HEK293 (cell line): ENCODE measurements at regions not wholly inside any gene's neighbourhood (a gene's known extent, or its start where the extent isn't known, plus 50 kb on each side); places are given as distances from the start of the nearest gene placed in this dataset.

Experiments used
- CTCF ChIA-PET: fragments of 350-600 bp; formaldehyde crosslinking; extraction: SDS; loops from one replicate; lab custom pipeline; 2021; ENCODE audit warnings: antibody characterized with exemption; lab: Yijun Ruan, JAX
- POLR2A ChIA-PET: fragments of 300-600 bp; formaldehyde crosslinking; extraction: SDS; loops from one replicate; lab custom pipeline; 2020; ENCODE audit warnings: antibody characterized with exemption, inconsistent platforms; lab: Yijun Ruan, JAX
- H3K27ac ChIP-seq: fragments of 200-500 bp; sonication (Bioruptor generic); 2 replicates; pipeline ENCODE4 v1.5.1; 2014; ENCODE audit warnings: low read depth, low read length, control low read depth, inconsistent platforms; ENCODE audit errors: extremely low read depth
- H3K36me3 ChIP-seq, 2 experiments: fragments of 200-500 bp in 1 of 2; sonication (Bioruptor generic) in 1 of 2; 1 replicate in 1 of 2; 2 replicates in 1 of 2; pipeline ENCODE4 v1.5.1; 2014 to 2017; ENCODE audit warnings: inconsistent platforms in 2 of 2, low read length in 2 of 2; ENCODE audit not compliant: control insufficient read depth in 2 of 2, insufficient read depth in 1 of 2
- H3K4me1 ChIP-seq: fragments of 200-500 bp; sonication (Bioruptor generic); 2 replicates; pipeline ENCODE4 v1.5.1; 2014; ENCODE audit warnings: mild to moderate bottlenecking, low read length, inconsistent platforms; ENCODE audit not compliant: control insufficient read depth, insufficient read depth
- H3K4me3 ChIP-seq: 2 replicates; pipeline ENCODE4 v1.5.1; 2011; ENCODE audit warnings: low read depth, mild to moderate bottlenecking, control low read depth, low read length, moderate library complexity
- H3K9me3 ChIP-seq: fragments of 200-500 bp; sonication (Bioruptor generic); 2 replicates; pipeline ENCODE4 v1.5.1; 2014; ENCODE audit warnings: low read depth, low read length, inconsistent platforms; ENCODE audit not compliant: control insufficient read depth, insufficient read depth
- PRDM10 ChIP-seq: fragments of 450-650 bp; formaldehyde crosslinking; IDR thresholded peaks from 2 replicates; pipeline ENCODE4 v1.5.1; 2016; ENCODE audit warnings: missing biosample characterization, missing genetic modification characterization
- SP2 ChIP-seq: fragments of 450-650 bp; formaldehyde crosslinking; IDR thresholded peaks from 2 replicates; pipeline ENCODE4 v1.5.1; 2016; ENCODE audit warnings: missing biosample characterization, missing genetic modification characterization
- WT1 ChIP-seq: fragments of 450-650 bp; formaldehyde crosslinking; IDR thresholded peaks from 2 replicates; pipeline ENCODE4 v1.5.1; 2016; ENCODE audit warnings: missing biosample characterization, missing genetic modification characterization
- ZNF138 ChIP-seq: fragments of 450-650 bp; formaldehyde crosslinking; IDR thresholded peaks from 2 replicates; pipeline ENCODE4 v1.5.1; 2016; ENCODE audit warnings: missing biosample characterization, missing genetic modification characterization, borderline replicate concordance
- ZNF530 ChIP-seq: fragments of 450-650 bp; formaldehyde crosslinking; IDR thresholded peaks from 2 replicates; pipeline ENCODE4 v1.5.1; 2016; ENCODE audit warnings: low read depth, missing biosample characterization, missing genetic modification characterization
- ZNF549 ChIP-seq: fragments of 450-650 bp; IDR thresholded peaks from 2 replicates; pipeline ENCODE4 v1.5.1; 2018; ENCODE audit warnings: missing biosample characterization, missing genetic modification characterization, mild to moderate bottlenecking, inconsistent platforms, moderate library complexity
- ZNF623 ChIP-seq: fragments of 450-650 bp; formaldehyde crosslinking; IDR thresholded peaks from 2 replicates; pipeline ENCODE4 v1.5.1; 2016; ENCODE audit warnings: missing biosample characterization, missing genetic modification characterization
- ZNF791 ChIP-seq: fragments of 450-650 bp; formaldehyde crosslinking; IDR thresholded peaks from 2 replicates; pipeline ENCODE4 v1.5.1; 2016; ENCODE audit warnings: missing biosample characterization, missing genetic modification characterization

GRCh38 chr7:111630862-111631261, 68.6 kb upstream of the IMMP2L start:
- TF ChIP-seq SP2 (tag by site-specific recombination) (no peak), ZNF549 (tag by site-specific recombination) (no peak)
- ChIA-PET POLR2A (no interaction called here), CTCF (interaction anchor here (1.2 kb wide), 1 partner anchor 105 kb away, joined by 3 read pairs; no protein-coding TSS in a partner anchor)

GRCh38 chr7:111622084-111622483, 59.8 kb upstream of the IMMP2L start:
- ChIA-PET POLR2A (no interaction called here), CTCF (interaction anchor here (0.6 kb wide), 1 partner anchor 113 kb away, joined by 3 read pairs; no protein-coding TSS in a partner anchor)

More at GRCh38 chr7:111630862-111631261, 68.6 kb upstream of the IMMP2L start:
- Histone ChIP-seq H3K9me3 (no peaks in the 10 kb centered on the region), H3K4me1 (no peaks in the 10 kb centered on the region), H3K4me3 (no peak overlapping the region), H3K36me3 (no peaks in the 10 kb centered on the region), H3K27ac (no peak overlapping the region)

More at GRCh38 chr7:111622084-111622483, 59.8 kb upstream of the IMMP2L start:
- H3K4me3 ChIP-seq: no peak overlapping the region
- TF ChIP-seq ZNF138 (no peak), ZNF791 (no peak), ZNF549 (tag by site-specific recombination) (no peak), ZNF530 (no peak), WT1 (no peak), ZNF623 (tag by site-specific recombination) (no peak), PRDM10 (no peak)
- TF ChIP-seq, all 188 proteins: peak for 0
- Histone ChIP-seq H3K27ac (no peak overlapping the region), H3K36me3 (no peaks in the 10 kb centered on the region), H3K4me1 (no peaks in the 10 kb centered on the region), H3K9me3 (no peaks in the 10 kb centered on the region)
